GM12875 (cell line): ENCODE measurements at regions not wholly inside any gene's neighbourhood (a gene's known extent, or its start where the extent isn't known, plus 50 kb on each side); places are given as distances from the start of the nearest gene placed in this dataset.
"Not testable (repeated sequence)": the region's sequence is repeated elsewhere in the genome, so short reads cannot be mapped to it uniquely, and the experiment has no call there.

Source experiments
- H3K4me3 ChIP-seq: one replicate; pipeline ENCODE4 v1.5.1; 2011; ENCODE audit warnings: low read depth, low read length, control low read depth
- CTCF ChIP-seq: IDR thresholded peaks from 2 replicates; pipeline ENCODE4 v1.5.1; 2011; ENCODE audit warnings: low read depth, mild to moderate bottlenecking, control low read depth, inconsistent platforms, low read length, moderate library complexity, borderline replicate concordance; ENCODE audit not compliant: insufficient read depth

GRCh38 chr5:130642461-130642860 is 522.6 kb downstream of the HINT1 start:
- H3K4me3 ChIP-seq, result no peak overlapping the region
- TF ChIP-seq CTCF, result no peak

GRCh38 chr5:130627145-130627544 is 537.9 kb downstream of the HINT1 start:
- H3K4me3 ChIP-seq, result no peak overlapping the region
- no peak for TF ChIP-seq CTCF

- TF ChIP-seq CTCF, result no peak
- H3K4me3 ChIP-seq, result no peak overlapping the region
Observed at GRCh38 chr5:130624805-130625204, 540.3 kb downstream of the HINT1 start.

- no peak overlapping the region for H3K4me3 ChIP-seq
- no peak for TF ChIP-seq CTCF
Observed at GRCh38 chr5:130616161-130616560, 548.9 kb downstream of the HINT1 start.

- no peak for TF ChIP-seq CTCF
- no peak overlapping the region for H3K4me3 ChIP-seq
Observed at GRCh38 chr5:130605234-130605633, 559.8 kb downstream of the HINT1 start.

GRCh38 chr5:130596647-130597046 is 568.4 kb downstream of the HINT1 start:
- not testable (repeated sequence) for H3K4me3 ChIP-seq

GRCh38 chr5:130580264-130580663 is 584.8 kb downstream of the HINT1 start:
- H3K4me3 ChIP-seq, result no peak overlapping the region
- TF ChIP-seq CTCF, result no peak

GRCh38 chr5:130578354-130578753 is 586.7 kb downstream of the HINT1 start:
- H3K4me3 ChIP-seq, result no peak overlapping the region
- TF ChIP-seq CTCF, result no peak
